Lower leg skin (tissue), 4 donors: ENCODE measurements at regions not wholly inside any gene's neighbourhood (a gene's known extent, or its start where the extent isn't known, plus 50 kb on each side); places are given as distances from the start of the nearest gene placed in this dataset.

Source experiments
- DNase-seq, 2 donors: peaks; one replicate each; pipeline ENCODE4 v3.0.0-alpha.2; 2019; ENCODE audit warnings: low spot score in 2 of 2
- H3K4me3 ChIP-seq: fragments of 200-600 bp; sonication (generic); 2 replicates; pipeline ENCODE4 v1.5.1; 2017; ENCODE audit warnings: mild to moderate bottlenecking, low read depth; ENCODE audit not compliant: poor library complexity, severe bottlenecking
- POLR2A ChIP-seq, 2 donors: fragments of 450-650 bp; IDR thresholded peaks; one replicate each; pipeline ENCODE4 v1.6.1; 2016 to 2017; ENCODE audit warnings: antibody characterized with exemption in 2 of 2, mild to moderate bottlenecking in 1 of 2, moderate library complexity in 1 of 2
- WGBS, 2 donors: methylation state at CpG; one replicate each; pipeline ENCODE4 v1.1.5; 2018; 5-methylcytosine and 5-hydroxymethylcytosine counted together
- intact Hi-C: fragments of 100-400 bp; cut with DNase I; formaldehyde crosslinking; loops from one replicate; pipeline ENCODE4 v1.15.0; 2023; ENCODE audit warnings: low total_unique reads
- TF ChIP-seq, protein P1 (sequence below), 3 donors: fragments of 450-650 bp; IDR thresholded peaks; one replicate each; pipeline ENCODE4 v1.5.1; 2016; ENCODE audit warnings: antibody characterized with exemption in 3 of 3, mild to moderate bottlenecking in 3 of 3, moderate library complexity in 2 of 3

DNA sequence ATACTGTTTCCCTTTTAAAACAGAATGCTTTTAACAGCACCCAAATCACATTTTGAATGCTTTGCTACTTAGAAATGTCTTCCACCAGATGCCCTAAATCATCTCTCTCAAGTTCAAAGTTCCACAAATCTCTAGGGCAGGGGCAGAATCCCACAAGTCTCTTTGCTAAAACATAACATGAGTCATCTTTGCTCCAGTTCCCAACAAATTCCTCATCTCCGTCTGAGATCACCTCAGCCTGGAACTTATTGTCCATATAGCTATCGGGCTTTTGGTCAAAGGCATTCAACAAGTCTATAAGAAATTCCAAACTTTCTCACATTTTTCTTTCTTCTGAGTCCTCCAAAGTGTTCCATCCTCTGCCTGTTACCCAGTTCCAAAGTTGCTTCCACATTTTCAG, 1374.5 kb upstream of the NXPH2 start:
- intact Hi-C loops = no loop called here
- 55 to 68% methylated on average over 2 of the region's 2 CpGs for WGBS, 2 donors

DNA sequence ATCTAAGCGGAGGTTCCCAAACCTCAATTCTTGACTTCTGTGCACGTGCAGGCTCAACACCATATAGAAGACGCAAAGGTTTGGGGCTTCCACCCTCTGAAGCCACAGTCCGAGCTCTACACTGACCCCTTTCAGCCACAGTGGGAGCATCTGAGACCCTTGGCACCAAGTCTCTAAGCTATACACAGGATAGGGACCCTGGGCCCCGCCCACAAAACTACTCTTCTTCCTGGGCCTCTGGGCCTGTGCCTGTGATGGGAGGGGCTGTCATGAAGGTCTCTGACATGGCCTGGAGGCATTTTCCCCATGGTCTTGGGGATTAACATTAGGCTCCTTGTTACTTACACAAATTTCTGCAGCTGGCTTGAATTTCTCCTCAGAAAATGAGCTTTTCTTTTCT, 1374.1 kb upstream of the NXPH2 start:
- DNase-seq = no peak
- intact Hi-C loops = no loop called here
- no peak overlapping the region for H3K4me3 ChIP-seq
- no peak for TF ChIP-seq POLR2A (IDR thresholded peaks at IDR 0.05)
- TF ChIP-seq, protein P1, sequence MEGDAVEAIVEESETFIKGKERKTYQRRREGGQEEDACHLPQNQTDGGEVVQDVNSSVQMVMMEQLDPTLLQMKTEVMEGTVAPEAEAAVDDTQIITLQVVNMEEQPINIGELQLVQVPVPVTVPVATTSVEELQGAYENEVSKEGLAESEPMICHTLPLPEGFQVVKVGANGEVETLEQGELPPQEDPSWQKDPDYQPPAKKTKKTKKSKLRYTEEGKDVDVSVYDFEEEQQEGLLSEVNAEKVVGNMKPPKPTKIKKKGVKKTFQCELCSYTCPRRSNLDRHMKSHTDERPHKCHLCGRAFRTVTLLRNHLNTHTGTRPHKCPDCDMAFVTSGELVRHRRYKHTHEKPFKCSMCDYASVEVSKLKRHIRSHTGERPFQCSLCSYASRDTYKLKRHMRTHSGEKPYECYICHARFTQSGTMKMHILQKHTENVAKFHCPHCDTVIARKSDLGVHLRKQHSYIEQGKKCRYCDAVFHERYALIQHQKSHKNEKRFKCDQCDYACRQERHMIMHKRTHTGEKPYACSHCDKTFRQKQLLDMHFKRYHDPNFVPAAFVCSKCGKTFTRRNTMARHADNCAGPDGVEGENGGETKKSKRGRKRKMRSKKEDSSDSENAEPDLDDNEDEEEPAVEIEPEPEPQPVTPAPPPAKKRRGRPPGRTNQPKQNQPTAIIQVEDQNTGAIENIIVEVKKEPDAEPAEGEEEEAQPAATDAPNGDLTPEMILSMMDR (IDR thresholded peaks at IDR 0.05) = no peak
- 75 to 82% methylated on average over 5 of the region's 5 CpGs for WGBS, 2 donors

More for the DNA sequence above, 1374.5 kb upstream of the NXPH2 start:
- no peak for DNase-seq
- TF ChIP-seq POLR2A (IDR thresholded peaks at IDR 0.05) = no peak
- TF ChIP-seq, protein P1 (IDR thresholded peaks at IDR 0.05) = no peak
- H3K4me3 ChIP-seq = no peak overlapping the region

DNA sequence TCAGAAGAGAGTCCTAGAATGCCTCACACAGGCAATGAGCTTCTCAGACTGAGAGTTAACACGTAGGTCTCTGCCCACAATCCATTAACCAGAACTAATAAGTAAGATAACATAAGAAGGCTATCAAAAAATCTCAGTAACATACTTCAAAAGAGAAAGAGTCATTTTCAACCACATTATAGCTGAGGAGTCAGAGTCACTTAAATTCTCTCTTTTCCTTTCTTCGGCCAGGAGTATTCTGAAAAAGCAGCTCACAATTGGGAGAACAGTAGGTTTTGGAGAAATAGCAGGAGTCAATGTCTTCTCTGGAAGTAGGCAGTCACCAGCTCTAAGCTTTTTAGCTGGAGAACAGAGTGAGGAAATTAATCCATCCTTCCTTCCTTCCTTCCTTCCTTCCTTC, 1364.4 kb upstream of the NXPH2 start:
- H3K4me3 ChIP-seq = no peak overlapping the region
- intact Hi-C loops = no loop called here
- TF ChIP-seq, protein P1 (IDR thresholded peaks at IDR 0.05) = no peak
- TF ChIP-seq POLR2A (IDR thresholded peaks at IDR 0.05) = no peak
- 86 to 91% methylated on average over 2 of the region's 2 CpGs for WGBS, 2 donors
- DNase-seq = no peak

DNA sequence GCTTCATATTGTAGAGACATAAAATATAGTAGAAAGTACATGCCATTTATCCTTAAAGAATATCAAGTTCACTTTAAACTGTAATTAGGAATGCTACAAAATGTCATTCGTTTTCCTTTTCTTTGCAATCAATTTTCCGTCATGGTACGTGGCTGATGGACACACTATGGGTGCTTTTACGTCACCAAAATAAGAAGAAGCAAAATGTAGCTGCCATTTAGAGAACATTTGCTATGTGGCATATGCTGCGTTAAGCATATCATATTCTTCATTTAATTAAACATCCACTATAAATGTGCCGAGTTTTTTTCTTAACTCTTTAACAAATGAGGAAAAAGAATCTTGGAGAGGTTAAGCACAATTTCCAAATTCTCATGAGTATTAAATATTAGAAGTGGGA, 1358.5 kb upstream of the NXPH2 start:
- 88 to 93% methylated on average over 6 of the region's 6 CpGs for WGBS, 2 donors
- no peak for TF ChIP-seq POLR2A (IDR thresholded peaks at IDR 0.05)
- TF ChIP-seq, protein P1 (IDR thresholded peaks at IDR 0.05) = no peak
- intact Hi-C loops = no loop called here
- H3K4me3 ChIP-seq = no peak overlapping the region
- no peak for DNase-seq

DNA sequence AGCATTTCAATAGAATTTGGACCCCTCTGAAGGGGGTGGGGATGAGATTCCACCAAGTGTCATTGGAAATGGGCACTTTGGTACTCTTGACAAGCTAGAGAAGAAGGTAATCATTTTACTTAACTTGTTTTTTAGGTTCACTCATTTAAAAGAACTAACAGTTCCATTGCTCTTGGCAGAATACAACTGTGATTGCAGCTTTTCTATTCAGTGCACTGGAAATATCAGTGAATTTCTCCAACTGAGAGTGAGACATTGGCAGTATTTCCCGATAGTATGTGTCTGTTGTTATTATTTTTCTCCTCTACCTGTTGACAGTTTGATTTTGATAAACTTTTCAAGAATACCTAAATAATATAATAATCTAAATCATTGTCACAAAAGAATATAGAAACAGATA, 1356.7 kb upstream of the NXPH2 start:
- WGBS, 2 donors = 76 to 88% methylated on average over 1 of the region's 1 CpG
- no peak for DNase-seq
- TF ChIP-seq, protein P1 (IDR thresholded peaks at IDR 0.05) = no peak
- TF ChIP-seq POLR2A (IDR thresholded peaks at IDR 0.05) = no peak
- intact Hi-C loops = no loop called here
- no peak overlapping the region for H3K4me3 ChIP-seq

DNA sequence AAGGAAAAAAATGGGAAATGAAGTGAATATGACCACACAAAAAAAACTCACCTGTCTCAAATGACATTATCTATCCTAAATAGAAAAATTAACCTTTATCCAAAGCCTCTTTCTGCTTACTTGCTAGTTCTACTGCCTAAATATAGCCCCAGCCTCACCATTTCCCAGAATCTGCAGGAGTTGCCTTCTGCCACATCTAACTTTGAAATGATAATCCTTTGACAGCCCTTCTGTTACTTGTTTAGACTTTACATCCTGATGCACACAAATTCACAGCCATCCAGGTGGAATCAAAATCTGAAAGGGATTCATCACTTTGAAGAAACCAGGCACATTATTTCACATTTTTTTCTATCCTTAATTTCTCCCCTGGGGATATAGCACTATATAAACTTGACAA, 1356.2 kb upstream of the NXPH2 start:
- H3K4me3 ChIP-seq = no peak overlapping the region
- no peak for DNase-seq
- intact Hi-C loops = no loop called here
- TF ChIP-seq, protein P1 (IDR thresholded peaks at IDR 0.05) = no peak
- no peak for TF ChIP-seq POLR2A (IDR thresholded peaks at IDR 0.05)
